Ectodermal cell (in vitro differentiated cells): ENCODE measurements at regions not wholly inside any gene's neighbourhood (a gene's known extent, or its start where the extent isn't known, plus 50 kb on each side); places are given as distances from the start of the nearest gene placed in this dataset.

Experiments used
- H3K27ac ChIP-seq: 2 replicates; pipeline ENCODE4 v1.7.0; 2013; ENCODE audit warnings: mild to moderate bottlenecking, low read depth, low read length; ENCODE audit not compliant: insufficient read depth, poor library complexity, severe bottlenecking
- H3K27me3 ChIP-seq: 2 replicates; pipeline ENCODE4 v1.7.0; 2013; ENCODE audit warnings: mild to moderate bottlenecking, low read length; ENCODE audit not compliant: insufficient read depth, control insufficient read depth, poor library complexity, severe bottlenecking
- H3K36me3 ChIP-seq: one replicate; pipeline ENCODE4 v1.7.0; 2013; ENCODE audit warnings: low read length; ENCODE audit not compliant: control insufficient read depth, insufficient read depth
- H3K4me1 ChIP-seq: one replicate; pipeline ENCODE4 v1.7.0; 2013; ENCODE audit warnings: low read length; ENCODE audit not compliant: control insufficient read depth, insufficient read depth
- H3K4me3 ChIP-seq: 2 replicates; pipeline ENCODE4 v1.7.0; 2013; ENCODE audit warnings: low read depth, low read length, control low read depth; ENCODE audit not compliant: insufficient read depth
- H3K9me3 ChIP-seq: 2 replicates; pipeline ENCODE4 v1.7.0; 2013; ENCODE audit warnings: mild to moderate bottlenecking, low read length, moderate library complexity; ENCODE audit not compliant: control insufficient read depth
- WGBS, 2 experiments: methylation state at CpG; one replicate each; pipeline ENCODE4 v1.1.7; 2013; ENCODE audit warnings: missing lambda C conversion rate in 2 of 2; 5-methylcytosine and 5-hydroxymethylcytosine counted together

DNA sequence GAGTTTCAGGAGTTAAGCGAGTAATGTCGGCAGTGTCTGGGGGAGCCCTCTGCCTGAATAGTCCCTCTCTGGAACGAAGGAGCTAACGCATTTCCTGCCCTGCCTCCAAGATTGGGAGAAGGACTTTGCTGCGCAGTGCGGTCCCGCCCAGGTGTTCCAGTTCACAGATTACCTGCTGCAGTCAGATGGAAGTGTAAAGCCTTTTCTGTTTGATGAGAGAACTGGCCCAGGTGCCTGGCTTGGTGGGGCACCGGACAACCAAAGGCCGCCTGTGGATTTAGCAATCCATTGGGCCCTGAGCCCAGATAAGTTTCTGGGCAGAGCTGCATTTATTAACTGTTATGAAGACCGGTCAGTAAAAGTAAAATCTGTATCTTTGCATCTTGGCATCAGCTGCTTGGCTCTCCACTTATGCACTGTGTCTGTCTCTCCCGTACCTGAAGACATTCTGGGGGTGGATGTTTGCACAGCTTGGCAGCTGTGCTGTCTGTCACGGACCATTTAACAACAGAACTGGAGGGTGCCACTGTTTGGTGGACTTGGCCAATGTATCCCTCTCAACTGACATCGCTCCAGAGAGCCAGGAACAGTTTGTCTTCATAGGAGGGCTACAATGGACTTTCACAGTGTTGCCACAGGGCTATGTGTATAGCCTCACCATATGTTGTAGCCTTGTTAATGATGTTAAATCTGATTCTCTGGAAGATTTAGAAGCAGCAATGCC is 654.7 kb upstream of the ZWINT start:
- Histone ChIP-seq H3K4me3 (no peak overlapping the region), H3K36me3 (no peaks in the 10 kb centered on the region), H3K27me3 (no peaks in the 10 kb centered on the region), H3K9me3 (no peaks in the 10 kb centered on the region), H3K4me1 (no peaks in the 10 kb centered on the region), H3K27ac (no peak overlapping the region)
- whole genome bisulfite sequencing, 2 experiments: 93 to 94% methylated on average over 13 of the region's 13 CpGs

DNA sequence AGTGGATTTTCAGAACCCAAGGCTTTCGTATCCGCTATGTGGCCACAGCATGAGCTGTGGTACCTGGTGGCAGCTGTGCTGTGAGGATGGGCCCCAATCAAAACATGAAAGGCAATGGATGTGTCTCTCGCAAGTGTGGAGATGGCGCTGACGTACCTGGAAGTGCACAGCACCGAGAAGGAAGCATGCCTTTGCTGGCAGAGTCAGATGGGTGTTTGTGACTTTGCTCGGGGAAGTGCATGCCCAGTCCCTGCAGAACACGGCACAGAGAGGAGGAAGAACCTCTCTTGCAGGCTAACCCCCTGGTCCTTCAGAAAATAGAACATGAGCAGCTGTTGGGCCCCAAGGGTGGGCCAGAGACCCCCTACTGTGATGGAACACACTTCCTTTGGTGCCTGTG is 654.1 kb upstream of the ZWINT start:
- Histone ChIP-seq H3K9me3 (no peaks in the 10 kb centered on the region), H3K4me3 (no peak overlapping the region), H3K36me3 (no peaks in the 10 kb centered on the region), H3K27me3 (no peaks in the 10 kb centered on the region), H3K4me1 (no peaks in the 10 kb centered on the region), H3K27ac (no peak overlapping the region)
- 84% methylated on average over 8 of the region's 8 CpGs for WGBS, 2 experiments

DNA sequence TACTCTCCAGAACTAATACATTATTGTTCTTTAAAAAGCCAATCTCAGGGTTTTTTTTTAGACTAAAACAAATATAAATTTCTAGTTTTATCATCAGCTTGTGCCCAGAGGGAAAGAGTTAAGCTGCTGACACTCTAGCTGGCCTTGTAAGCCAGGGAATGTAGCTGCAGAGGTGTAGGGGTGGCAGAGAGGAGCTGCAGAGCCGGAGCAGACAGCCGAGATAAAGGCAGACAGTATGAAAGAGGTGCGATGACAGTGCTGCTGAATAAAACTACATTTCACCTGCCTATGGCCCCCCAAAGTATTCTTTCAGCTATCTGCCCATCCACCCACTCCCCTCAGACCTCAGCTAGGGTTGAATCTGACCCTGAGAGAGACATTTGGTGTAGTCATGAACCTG is 653.7 kb upstream of the ZWINT start:
- Histone ChIP-seq H3K36me3 (no peaks in the 10 kb centered on the region), H3K4me3 (no peak overlapping the region), H3K27me3 (no peaks in the 10 kb centered on the region), H3K4me1 (no peaks in the 10 kb centered on the region), H3K27ac (no peak overlapping the region), H3K9me3 (no peaks in the 10 kb centered on the region)
- WGBS, 2 experiments: 92 to 96% methylated on average over 3 of the region's 3 CpGs

DNA sequence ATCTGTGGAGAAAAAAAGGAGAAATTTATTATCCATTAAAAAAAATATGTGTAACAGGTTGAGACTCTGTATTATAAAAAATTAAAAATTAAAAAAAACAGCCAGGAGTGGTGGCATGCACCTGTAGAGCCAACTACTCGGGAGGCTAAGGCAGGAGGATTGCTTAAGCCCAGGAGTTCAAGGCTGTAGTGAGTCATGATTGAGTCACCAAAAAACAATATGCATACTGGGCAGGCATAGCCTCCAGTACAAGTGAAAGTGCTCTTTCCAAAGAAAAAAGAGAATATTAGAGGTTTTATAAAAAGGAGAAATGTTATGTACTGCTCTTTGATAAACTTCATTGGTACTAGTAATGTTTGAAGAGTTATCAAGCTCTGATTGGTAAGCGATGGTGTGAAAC is 647.1 kb upstream of the ZWINT start:
- WGBS, 2 experiments: 94 to 95% methylated on average over 2 of the region's 2 CpGs
- Histone ChIP-seq H3K27ac (no peak overlapping the region), H3K4me1 (no peaks in the 10 kb centered on the region), H3K36me3 (no peaks in the 10 kb centered on the region), H3K9me3 (no peaks in the 10 kb centered on the region), H3K27me3 (no peaks in the 10 kb centered on the region), H3K4me3 (no peak overlapping the region)

DNA sequence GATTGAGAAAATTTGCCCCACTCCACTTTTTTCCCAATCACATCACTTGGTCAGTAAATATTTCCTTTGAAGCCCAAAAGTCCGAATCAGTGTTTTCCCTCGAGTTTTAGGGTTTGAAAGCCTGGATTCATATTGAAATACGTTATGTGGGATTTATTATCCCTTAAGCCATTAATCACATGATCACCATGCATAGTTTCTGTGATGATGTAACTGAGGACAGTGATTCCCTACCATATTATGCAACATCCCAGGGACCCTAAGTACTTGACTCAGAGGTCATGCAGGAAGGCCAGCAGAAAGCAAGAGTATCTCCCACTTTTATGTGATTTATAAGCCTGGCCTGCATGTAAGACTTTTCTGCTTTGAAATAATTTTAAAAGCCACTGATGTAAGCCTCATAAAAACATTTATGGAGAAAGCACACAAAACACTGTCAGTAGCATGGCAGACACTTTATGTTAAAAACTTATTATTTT is 630.6 kb upstream of the ZWINT start:
- no peaks in the 10 kb centered on the region for H3K4me1 ChIP-seq
- H3K36me3 ChIP-seq: no peaks in the 10 kb centered on the region
- no peaks in the 10 kb centered on the region for H3K27me3 ChIP-seq
- 75% methylated on average over 2 of the region's 3 CpGs; no CpG with 5 or more reads in 1 of the 2 experiments for WGBS, 2 experiments
- H3K4me3 ChIP-seq: no peak overlapping the region
- H3K27ac ChIP-seq: no peak overlapping the region
- H3K9me3 ChIP-seq: no peaks in the 10 kb centered on the region

DNA sequence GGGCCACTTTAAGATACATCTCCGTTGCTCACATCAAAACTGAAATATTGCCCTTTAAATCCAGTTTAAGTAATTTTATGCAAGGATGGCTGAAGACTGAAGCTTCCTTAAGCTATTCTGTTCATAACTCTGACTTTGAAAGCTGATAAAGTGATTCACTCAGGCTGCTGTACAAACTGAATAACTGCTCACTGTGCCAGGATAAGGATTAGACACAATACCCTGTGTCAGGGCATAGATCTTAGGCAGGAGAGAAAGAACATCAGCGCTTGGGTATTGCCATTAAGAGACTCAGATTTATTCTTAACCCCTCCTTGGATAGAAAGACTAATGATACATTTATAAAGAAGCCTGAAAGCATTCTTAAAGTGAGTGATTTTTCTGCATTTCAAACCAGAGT is 614.5 kb upstream of the ZWINT start:
- H3K27ac ChIP-seq: no peak overlapping the region
- H3K36me3 ChIP-seq: no peaks in the 10 kb centered on the region
- no peaks in the 10 kb centered on the region for H3K27me3 ChIP-seq
- no peaks in the 10 kb centered on the region for H3K9me3 ChIP-seq
- no peak overlapping the region for H3K4me3 ChIP-seq
- H3K4me1 ChIP-seq: no peaks in the 10 kb centered on the region
- WGBS, 2 experiments: 96 to 100% methylated on average over 1 to 2 of the region's 2 CpGs

DNA sequence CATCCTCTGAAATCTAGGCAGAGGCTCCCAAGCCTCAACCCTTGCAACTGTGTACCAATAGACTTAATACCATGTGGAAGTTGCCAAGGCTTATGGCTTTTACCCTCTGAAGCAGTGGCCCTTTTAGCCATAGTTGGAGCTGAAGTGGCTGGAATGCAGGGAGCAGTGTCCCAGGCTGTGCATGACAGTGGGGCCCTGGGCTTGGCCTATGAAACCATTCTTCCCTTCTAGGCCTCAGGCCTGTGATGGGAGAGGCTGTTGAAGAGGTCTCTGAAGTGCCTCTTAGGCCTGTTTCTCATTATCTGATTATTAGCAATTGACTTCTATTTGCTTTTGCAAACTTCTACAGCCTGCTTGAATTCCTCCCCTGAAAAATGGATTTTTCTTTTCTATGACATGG is 612.7 kb upstream of the ZWINT start:
- no peak overlapping the region for H3K27ac ChIP-seq
- H3K4me3 ChIP-seq: no peak overlapping the region
- no peaks in the 10 kb centered on the region for H3K4me1 ChIP-seq

DNA sequence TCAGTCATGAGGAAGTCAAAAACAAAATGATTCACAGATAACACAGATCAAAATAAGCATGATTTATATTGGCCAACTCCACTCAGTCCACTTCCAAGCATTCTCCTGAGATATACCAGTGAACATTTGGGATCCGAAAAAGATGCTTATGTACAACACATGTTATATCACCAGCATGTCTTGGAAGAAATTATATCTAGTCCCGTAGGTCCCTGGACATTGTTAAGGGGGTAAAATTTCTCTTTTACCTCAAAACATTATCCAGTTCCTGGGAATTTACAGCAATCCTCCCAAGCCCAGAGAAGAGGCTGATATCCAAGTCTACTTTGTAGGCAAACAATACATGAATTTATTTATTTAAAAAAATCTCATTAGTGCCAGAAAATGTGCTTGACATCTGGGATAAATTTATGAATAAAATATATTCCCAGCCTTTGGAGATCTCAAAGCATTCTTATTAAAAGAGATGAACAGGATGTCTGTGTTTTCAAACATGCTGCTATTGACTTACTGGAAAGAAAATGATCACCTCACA is 582.2 kb upstream of the ZWINT start:
- WGBS, 2 experiments: 96 to 100% methylated on average over 1 to 2 of the region's 2 CpGs
- no peaks in the 10 kb centered on the region for H3K36me3 ChIP-seq
- no peaks in the 10 kb centered on the region for H3K27me3 ChIP-seq
- H3K27ac ChIP-seq: no peak overlapping the region
- H3K4me3 ChIP-seq: no peak overlapping the region
- H3K4me1 ChIP-seq: no peaks in the 10 kb centered on the region
- H3K9me3 ChIP-seq: peaks cover 3% of the 10 kb centered on the region

More for the DNA sequence above, 612.7 kb upstream of the ZWINT start:
- Histone ChIP-seq H3K27me3 (no peaks in the 10 kb centered on the region), H3K9me3 (no peaks in the 10 kb centered on the region), H3K36me3 (no peaks in the 10 kb centered on the region)

DNA sequence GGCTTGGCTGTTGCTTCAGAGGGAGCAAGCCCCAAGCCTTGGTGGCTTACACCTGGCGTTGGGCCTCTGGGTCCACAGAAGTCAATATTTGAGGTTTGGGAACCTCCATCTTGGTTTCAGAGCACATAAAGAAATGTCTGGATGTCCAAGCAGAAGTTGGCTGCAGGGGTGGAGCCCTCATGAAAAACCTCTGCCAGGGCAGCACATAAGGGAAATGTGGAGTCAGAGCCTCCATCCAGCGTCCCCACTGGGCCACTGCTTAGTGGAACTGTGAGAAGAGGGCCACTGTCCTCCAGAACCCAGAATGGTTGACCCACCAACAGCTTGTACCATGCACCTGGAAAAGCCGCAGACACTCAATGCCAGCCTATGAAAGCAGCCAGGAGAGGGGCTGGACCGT is 573.5 kb upstream of the ZWINT start:
- no peaks in the 10 kb centered on the region for H3K4me1 ChIP-seq
- H3K27me3 ChIP-seq: no peaks in the 10 kb centered on the region
- H3K4me3 ChIP-seq: no peak overlapping the region
- H3K36me3 ChIP-seq: no peaks in the 10 kb centered on the region
- WGBS, 2 experiments: 96% methylated on average over 4 of the region's 4 CpGs
- no peak overlapping the region for H3K27ac ChIP-seq
- H3K9me3 ChIP-seq: no peaks in the 10 kb centered on the region

DNA sequence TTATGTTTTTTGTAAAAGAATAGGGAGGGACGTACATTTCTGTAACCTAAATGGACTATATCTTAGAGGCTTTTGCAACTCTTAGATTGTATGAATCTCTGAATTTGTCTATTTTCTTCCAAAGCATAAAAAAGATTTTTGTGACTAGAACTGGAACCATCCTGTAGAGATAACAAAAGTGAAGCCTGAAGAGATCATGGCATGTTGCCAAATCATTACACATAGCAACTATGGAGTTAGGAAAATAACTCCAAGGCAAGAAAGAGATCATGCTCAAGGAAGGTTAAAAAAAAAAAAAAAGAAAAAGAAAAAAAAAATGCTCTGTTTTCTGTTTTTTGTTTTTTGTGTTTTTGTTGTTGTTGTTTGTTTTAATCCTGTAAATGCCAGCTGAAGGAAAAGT is 567.7 kb upstream of the ZWINT start:
- Histone ChIP-seq H3K27me3 (no peaks in the 10 kb centered on the region), H3K36me3 (no peaks in the 10 kb centered on the region), H3K9me3 (no peaks in the 10 kb centered on the region), H3K27ac (no peak overlapping the region), H3K4me3 (no peak overlapping the region), H3K4me1 (no peaks in the 10 kb centered on the region)
- 86% methylated on average over 1 of the region's 1 CpG; no CpG with 5 or more reads in 1 of the 2 experiments for WGBS, 2 experiments
